ENCODE measurements at regions not wholly inside any gene's neighbourhood (a gene's known extent, or its start where the extent isn't known, plus 50 kb on each side); places are given as distances from the start of the nearest gene placed in this dataset.

DNA sequence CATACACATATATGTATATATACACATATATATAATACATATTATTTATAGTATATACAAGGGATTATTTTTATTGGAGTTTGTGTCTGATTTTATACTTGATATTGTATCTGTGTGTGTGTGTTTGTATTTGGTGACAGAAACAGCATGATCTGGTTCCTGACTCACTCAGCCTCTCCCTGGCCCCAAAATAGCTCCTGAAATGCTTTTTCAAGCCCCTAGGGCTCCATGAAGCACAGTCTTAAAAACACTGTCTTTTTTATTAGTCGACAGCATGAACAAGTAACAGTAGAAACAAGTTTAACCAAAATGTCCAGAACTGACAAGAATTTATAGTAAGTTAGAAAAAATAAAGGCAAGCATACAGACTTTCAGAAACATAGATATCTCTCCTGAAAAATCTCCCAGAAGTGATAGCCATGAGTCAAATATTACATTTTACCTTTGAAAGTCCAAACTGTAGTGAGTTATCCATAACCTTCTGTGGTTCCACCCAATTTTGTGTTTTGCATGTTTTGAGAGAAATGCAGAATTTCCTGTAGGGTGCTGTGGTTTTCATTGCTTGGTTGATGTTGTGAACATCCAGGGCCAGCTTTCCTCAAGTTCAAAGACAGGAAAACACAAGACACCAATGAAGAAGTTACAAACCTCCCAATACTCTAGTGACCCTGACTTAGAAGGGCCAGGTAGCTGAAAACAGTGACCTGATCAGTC, 98.5 kb upstream of the CCDC80 start:
- peak; percentile 42 for DNase-seq (ENCODE audit: low read depth)
- TF ChIP-seq, protein P1, sequence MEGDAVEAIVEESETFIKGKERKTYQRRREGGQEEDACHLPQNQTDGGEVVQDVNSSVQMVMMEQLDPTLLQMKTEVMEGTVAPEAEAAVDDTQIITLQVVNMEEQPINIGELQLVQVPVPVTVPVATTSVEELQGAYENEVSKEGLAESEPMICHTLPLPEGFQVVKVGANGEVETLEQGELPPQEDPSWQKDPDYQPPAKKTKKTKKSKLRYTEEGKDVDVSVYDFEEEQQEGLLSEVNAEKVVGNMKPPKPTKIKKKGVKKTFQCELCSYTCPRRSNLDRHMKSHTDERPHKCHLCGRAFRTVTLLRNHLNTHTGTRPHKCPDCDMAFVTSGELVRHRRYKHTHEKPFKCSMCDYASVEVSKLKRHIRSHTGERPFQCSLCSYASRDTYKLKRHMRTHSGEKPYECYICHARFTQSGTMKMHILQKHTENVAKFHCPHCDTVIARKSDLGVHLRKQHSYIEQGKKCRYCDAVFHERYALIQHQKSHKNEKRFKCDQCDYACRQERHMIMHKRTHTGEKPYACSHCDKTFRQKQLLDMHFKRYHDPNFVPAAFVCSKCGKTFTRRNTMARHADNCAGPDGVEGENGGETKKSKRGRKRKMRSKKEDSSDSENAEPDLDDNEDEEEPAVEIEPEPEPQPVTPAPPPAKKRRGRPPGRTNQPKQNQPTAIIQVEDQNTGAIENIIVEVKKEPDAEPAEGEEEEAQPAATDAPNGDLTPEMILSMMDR (conservative IDR thresholded peaks at IDR 0.05; ENCODE audit: control insufficient read depth, insufficient read depth, low read depth, low read length) = no peak
- H3K4me3 ChIP-seq (ENCODE audit: control insufficient read depth, low read depth, low read length) = no peak overlapping the region

DNA sequence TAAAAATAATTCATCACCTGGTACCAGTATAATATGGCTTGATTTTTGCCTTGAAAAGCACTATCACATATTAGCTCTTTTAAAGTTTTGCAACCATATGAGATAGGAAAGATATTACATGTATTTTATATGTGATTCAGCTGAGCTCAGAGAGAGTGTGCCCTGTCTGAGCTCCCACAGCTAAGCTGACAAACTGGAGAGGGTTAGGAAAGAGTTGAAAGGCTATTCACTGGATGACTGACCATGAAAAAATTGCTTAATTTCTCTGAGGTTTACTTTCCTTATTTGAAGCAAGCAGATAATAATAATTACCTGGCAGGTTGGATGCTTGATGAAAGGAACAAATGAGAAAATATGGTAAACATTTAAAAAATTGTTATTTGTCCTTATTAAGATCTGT, 97.4 kb upstream of the CCDC80 start:
- peak; percentile 55 for DNase-seq (ENCODE audit: low read depth)
- no peak overlapping the region for H3K4me3 ChIP-seq (ENCODE audit: control insufficient read depth, low read depth, low read length)
- TF ChIP-seq, protein P1 (conservative IDR thresholded peaks at IDR 0.05; ENCODE audit: control insufficient read depth, insufficient read depth, low read depth, low read length) = no peak

DNA sequence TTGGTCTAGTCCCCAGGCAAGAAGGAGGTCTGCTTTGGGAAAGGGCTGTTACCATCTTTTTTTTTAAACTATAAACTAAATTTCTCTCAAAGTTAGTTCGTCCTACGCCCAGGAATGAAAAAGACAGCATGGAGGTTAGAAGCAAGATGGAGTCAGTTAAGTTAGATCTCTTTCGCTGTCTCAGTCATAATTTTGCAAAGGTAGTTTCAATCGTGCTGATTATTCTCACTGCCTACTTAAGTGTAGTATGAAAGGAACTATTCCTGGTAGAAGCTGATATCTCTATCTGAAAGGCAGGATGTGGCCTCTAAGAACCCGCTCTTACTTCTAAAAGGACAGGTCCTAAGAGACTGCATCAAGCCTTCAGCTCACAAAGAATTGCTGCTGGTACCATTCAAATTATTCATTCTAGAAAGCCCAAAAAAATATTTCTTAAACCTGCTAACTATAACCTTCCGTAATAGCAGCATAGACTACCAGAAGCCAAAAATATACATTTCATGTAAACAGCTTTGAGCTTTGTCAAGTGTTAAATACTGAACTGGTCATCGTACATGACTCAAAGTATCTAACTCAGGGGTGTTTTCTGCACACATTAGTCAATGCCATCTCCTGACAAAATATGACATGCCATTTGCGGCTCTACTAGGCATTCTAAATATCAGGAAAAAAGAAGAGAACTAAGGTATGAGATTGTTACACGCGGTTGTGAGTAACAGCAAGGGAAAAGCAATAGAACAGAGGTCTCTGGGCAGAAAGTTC, 96.0 kb upstream of the CCDC80 start:
- no peak for DNase-seq (ENCODE audit: low read depth)
- TF ChIP-seq, protein P1 (conservative IDR thresholded peaks at IDR 0.05; ENCODE audit: control insufficient read depth, insufficient read depth, low read depth, low read length) = no peak
- no peak overlapping the region for H3K4me3 ChIP-seq (ENCODE audit: control insufficient read depth, low read depth, low read length)

DNA sequence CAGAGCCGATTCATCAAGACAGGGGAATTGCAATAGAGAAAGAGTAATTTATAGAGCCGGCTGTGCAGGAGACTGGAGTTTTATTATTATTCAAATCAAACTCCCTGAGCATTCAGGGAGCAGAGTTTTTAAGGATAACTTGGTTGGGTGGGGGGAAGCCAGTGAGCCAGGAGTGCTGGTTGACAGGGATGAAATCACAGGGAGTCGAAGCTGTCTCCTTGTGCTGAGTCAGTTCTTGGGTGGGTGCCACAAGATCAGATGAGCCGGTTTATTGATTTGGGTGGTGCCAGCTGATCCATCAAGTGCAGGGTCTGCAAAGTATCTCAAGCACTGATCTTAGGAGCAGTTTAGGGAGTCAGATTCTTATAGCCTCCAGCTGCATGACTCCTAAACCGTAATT, 95.4 kb upstream of the CCDC80 start:
- TF ChIP-seq, protein P1 (conservative IDR thresholded peaks at IDR 0.05; ENCODE audit: control insufficient read depth, insufficient read depth, low read depth, low read length) = no peak
- no peak overlapping the region for H3K4me3 ChIP-seq (ENCODE audit: control insufficient read depth, low read depth, low read length)
- DNase-seq (ENCODE audit: low read depth) = peak; percentile 54

DNA sequence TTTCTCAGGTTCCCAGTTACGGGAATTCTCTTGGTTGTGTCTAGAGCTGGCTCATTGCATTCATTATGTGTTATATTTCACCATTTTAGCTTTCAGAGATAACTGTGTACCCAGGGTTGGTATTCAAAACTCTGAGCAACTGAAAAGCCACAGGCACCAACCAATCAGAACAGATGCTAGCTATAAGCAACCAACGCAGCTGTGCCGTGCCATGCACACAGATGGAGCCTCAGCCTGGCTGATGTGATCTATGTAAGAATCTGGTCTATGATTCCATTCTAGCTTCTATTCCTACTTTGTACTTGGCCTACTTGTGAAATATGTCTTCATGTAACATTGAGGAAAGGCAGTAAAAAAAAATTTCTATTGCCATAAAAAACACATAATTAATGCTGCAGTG, 95.0 kb upstream of the CCDC80 start:
- no peak for DNase-seq (ENCODE audit: low read depth)

DNA sequence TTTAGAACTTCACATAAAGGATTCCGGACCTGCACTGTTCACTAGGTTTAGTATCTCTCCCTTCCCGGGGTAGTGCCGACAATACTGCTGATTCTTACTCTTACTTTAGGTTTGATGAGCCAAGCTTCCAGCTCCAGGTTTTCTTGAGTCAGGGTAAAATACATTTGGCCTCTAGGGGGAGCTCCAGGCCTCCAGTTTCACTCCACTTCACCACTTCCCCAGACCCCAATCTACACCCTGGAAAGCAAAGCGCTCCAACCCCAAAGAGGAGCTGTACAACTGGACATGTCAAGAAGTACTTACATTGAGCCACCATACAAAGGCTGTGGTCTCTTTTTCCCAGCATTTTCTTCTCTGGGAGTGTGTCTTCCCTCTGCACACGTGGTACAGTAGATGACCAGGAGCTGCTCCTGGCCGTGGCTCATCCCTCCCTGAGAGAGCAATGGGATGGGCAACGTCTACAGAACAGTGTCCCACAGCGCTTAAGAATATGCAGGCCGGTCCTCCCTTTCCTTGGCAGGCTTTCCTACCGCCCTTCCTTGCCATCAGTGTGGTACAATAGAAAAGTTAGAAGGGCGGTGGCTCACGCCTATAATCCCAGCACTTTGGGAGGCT, 93.9 kb upstream of the CCDC80 start:
- H3K4me3 ChIP-seq (ENCODE audit: control insufficient read depth, low read depth, low read length) = no peak overlapping the region
- DNase-seq (ENCODE audit: low read depth) = peak; percentile 81
- TF ChIP-seq, protein P1 (conservative IDR thresholded peaks at IDR 0.05; ENCODE audit: control insufficient read depth, insufficient read depth, low read depth, low read length) = peak; percentile 75

More for the DNA sequence above, 95.0 kb upstream of the CCDC80 start:
- H3K4me3 ChIP-seq (ENCODE audit: control insufficient read depth, low read depth, low read length) = no peak overlapping the region
- TF ChIP-seq, protein P1 (conservative IDR thresholded peaks at IDR 0.05; ENCODE audit: control insufficient read depth, insufficient read depth, low read depth, low read length) = no peak
